Activated CD4-positive, alpha-beta memory T cell treated with anti-CD3 and anti-CD28 coated beads, Interleukin-2, amount 10 ng/mL, durations not matched to agents 7 days and 5 days (primary cell): ENCODE measurements at regions not wholly inside any gene's neighbourhood (a gene's known extent, or its start where the extent isn't known, plus 50 kb on each side); places are given as distances from the start of the nearest gene placed in this dataset.

Source experiments
- CTCF ChIA-PET: fragments of 350-600 bp; sonication (Branson Sonifier 250); formaldehyde crosslinking; loops from one replicate; lab custom pipeline; 2021; ENCODE audit warnings: antibody characterized with exemption, inconsistent platforms; lab: Charles Lee
- POLR2A ChIA-PET: fragments of 350-600 bp; sonication (Branson Sonifier 250); formaldehyde crosslinking; loops from one replicate; lab custom pipeline; 2021; ENCODE audit warnings: antibody characterized with exemption; lab: Charles Lee
- DNase-seq: peaks from one replicate; pipeline ENCODE4 v3.0.0-alpha.2; 2020
- H3K27ac Mint-ChIP-seq: one replicate; pipeline ENCODE4 v1.8.0; 2021; ENCODE audit warnings: mild to moderate bottlenecking, mixed read lengths
- H3K27me3 Mint-ChIP-seq: one replicate; pipeline ENCODE4 v1.8.0; 2021; ENCODE audit warnings: mixed read lengths
- H3K36me3 Mint-ChIP-seq: one replicate; pipeline ENCODE4 v1.8.0; 2021; ENCODE audit warnings: low read depth, mixed read lengths
- H3K4me1 Mint-ChIP-seq: one replicate; pipeline ENCODE4 v1.8.0; 2021; ENCODE audit warnings: mixed read lengths
- H3K4me3 Mint-ChIP-seq: one replicate; pipeline ENCODE4 v1.8.0; 2021; ENCODE audit warnings: mild to moderate bottlenecking, mixed read lengths
- H3K9me3 Mint-ChIP-seq: one replicate; pipeline ENCODE4 v1.8.0; 2021; ENCODE audit warnings: mixed read lengths

GRCh38 chr5:89437450-89438435 lies 554.8 kb upstream of the MEF2C start:
- Mint-ChIP-seq H3K9me3 (no peaks in the 10 kb centered on the region), H3K27me3 (no peaks in the 10 kb centered on the region), H3K27ac (no peak overlapping the region), H3K36me3 (no peaks in the 10 kb centered on the region), H3K4me1 (no peaks in the 10 kb centered on the region), H3K4me3 (no peak overlapping the region)
- no peak for DNase-seq
- ChIA-PET POLR2A (no interaction called here), CTCF (no interaction called here)

- no peak for DNase-seq
- POLR2A ChIA-PET: no interaction called here
- CTCF ChIA-PET: no interaction called here
- H3K4me1 Mint-ChIP-seq: no peaks in the 10 kb centered on the region
- no peaks in the 10 kb centered on the region for H3K36me3 Mint-ChIP-seq
- H3K27me3 Mint-ChIP-seq: no peaks in the 10 kb centered on the region
- no peak overlapping the region for H3K27ac Mint-ChIP-seq
- H3K9me3 Mint-ChIP-seq: no peaks in the 10 kb centered on the region
- no peak overlapping the region for H3K4me3 Mint-ChIP-seq
Observed at GRCh38 chr5:89436464-89436863, 553.5 kb upstream of the MEF2C start.

- H3K9me3 Mint-ChIP-seq: no peaks in the 10 kb centered on the region
- CTCF ChIA-PET: no interaction called here
- no peak for DNase-seq
- no peak overlapping the region for H3K27ac Mint-ChIP-seq
- no peaks in the 10 kb centered on the region for H3K27me3 Mint-ChIP-seq
- H3K36me3 Mint-ChIP-seq: no peaks in the 10 kb centered on the region
- H3K4me1 Mint-ChIP-seq: no peaks in the 10 kb centered on the region
- H3K4me3 Mint-ChIP-seq: no peak overlapping the region
- POLR2A ChIA-PET: no interaction called here
Observed at GRCh38 chr5:89435347-89435746, 552.4 kb upstream of the MEF2C start.

GRCh38 chr5:89428624-89429023 lies 545.6 kb upstream of the MEF2C start:
- POLR2A ChIA-PET: no interaction called here
- no peaks in the 10 kb centered on the region for H3K27me3 Mint-ChIP-seq
- no peak overlapping the region for H3K4me3 Mint-ChIP-seq
- H3K27ac Mint-ChIP-seq: no peak overlapping the region
- no peak for DNase-seq
- peaks cover under 1% of the 10 kb centered on the region for H3K9me3 Mint-ChIP-seq
- CTCF ChIA-PET: no interaction called here
- H3K36me3 Mint-ChIP-seq: no peaks in the 10 kb centered on the region
- no peaks in the 10 kb centered on the region for H3K4me1 Mint-ChIP-seq

- H3K4me3 Mint-ChIP-seq: no peak overlapping the region
- no peaks in the 10 kb centered on the region for H3K4me1 Mint-ChIP-seq
- no peaks in the 10 kb centered on the region for H3K27me3 Mint-ChIP-seq
- no peak overlapping the region for H3K27ac Mint-ChIP-seq
- ChIA-PET POLR2A (no interaction called here), CTCF (no interaction called here)
- no peak for DNase-seq
- H3K9me3 Mint-ChIP-seq: peaks cover 9% of the 10 kb centered on the region
- no peaks in the 10 kb centered on the region for H3K36me3 Mint-ChIP-seq
Observed at GRCh38 chr5:89425062-89425461, 542.1 kb upstream of the MEF2C start.

GRCh38 chr5:89421035-89421434 lies 538.1 kb upstream of the MEF2C start:
- Mint-ChIP-seq H3K4me3 (no peak overlapping the region), H3K9me3 (peaks cover 9% of the 10 kb centered on the region), H3K36me3 (no peaks in the 10 kb centered on the region), H3K4me1 (no peaks in the 10 kb centered on the region), H3K27me3 (no peaks in the 10 kb centered on the region), H3K27ac (no peak overlapping the region)
- ChIA-PET POLR2A (no interaction called here), CTCF (no interaction called here)
- no peak for DNase-seq

- no peak overlapping the region for H3K4me3 Mint-ChIP-seq
- CTCF ChIA-PET: no interaction called here
- peaks cover 7% of the 10 kb centered on the region for H3K9me3 Mint-ChIP-seq
- POLR2A ChIA-PET: no interaction called here
- H3K27me3 Mint-ChIP-seq: no peaks in the 10 kb centered on the region
- no peaks in the 10 kb centered on the region for H3K36me3 Mint-ChIP-seq
- no peak overlapping the region for H3K27ac Mint-ChIP-seq
- no peak for DNase-seq
- H3K4me1 Mint-ChIP-seq: no peaks in the 10 kb centered on the region
Observed at GRCh38 chr5:89418407-89419085, 535.6 kb upstream of the MEF2C start.

GRCh38 chr5:89417990-89418389 lies 535.0 kb upstream of the MEF2C start:
- Mint-ChIP-seq H3K4me1 (no peaks in the 10 kb centered on the region), H3K9me3 (peaks cover 7% of the 10 kb centered on the region), H3K27me3 (no peaks in the 10 kb centered on the region), H3K4me3 (no peak overlapping the region), H3K36me3 (no peaks in the 10 kb centered on the region), H3K27ac (no peak overlapping the region)
- ChIA-PET CTCF (no interaction called here), POLR2A (no interaction called here)
- DNase-seq: no peak

- no peaks in the 10 kb centered on the region for H3K36me3 Mint-ChIP-seq
- no peaks in the 10 kb centered on the region for H3K4me1 Mint-ChIP-seq
- CTCF ChIA-PET: no interaction called here
- no peak for DNase-seq
- no peaks in the 10 kb centered on the region for H3K27me3 Mint-ChIP-seq
- H3K9me3 Mint-ChIP-seq: peaks cover 4% of the 10 kb centered on the region
- H3K4me3 Mint-ChIP-seq: no peak overlapping the region
- POLR2A ChIA-PET: no interaction called here
- H3K27ac Mint-ChIP-seq: no peak overlapping the region
Observed at GRCh38 chr5:89417515-89417914, 534.5 kb upstream of the MEF2C start.

GRCh38 chr5:89411891-89412290 lies 528.9 kb upstream of the MEF2C start:
- no peak for DNase-seq
- Mint-ChIP-seq H3K36me3 (no peaks in the 10 kb centered on the region), H3K4me1 (no peaks in the 10 kb centered on the region), H3K9me3 (no peaks in the 10 kb centered on the region), H3K27me3 (no peaks in the 10 kb centered on the region), H3K27ac (no peak overlapping the region), H3K4me3 (no peak overlapping the region)
- ChIA-PET POLR2A (no interaction called here), CTCF (no interaction called here)

- H3K27ac Mint-ChIP-seq: no peak overlapping the region
- CTCF ChIA-PET: no interaction called here
- DNase-seq: no peak
- H3K36me3 Mint-ChIP-seq: no peaks in the 10 kb centered on the region
- no peak overlapping the region for H3K4me3 Mint-ChIP-seq
- no peaks in the 10 kb centered on the region for H3K27me3 Mint-ChIP-seq
- H3K9me3 Mint-ChIP-seq: no peaks in the 10 kb centered on the region
- H3K4me1 Mint-ChIP-seq: no peaks in the 10 kb centered on the region
- POLR2A ChIA-PET: no interaction called here
Observed at GRCh38 chr5:89407054-89407453, 524.1 kb upstream of the MEF2C start.

- Mint-ChIP-seq H3K9me3 (no peaks in the 10 kb centered on the region), H3K36me3 (no peaks in the 10 kb centered on the region), H3K4me3 (no peak overlapping the region), H3K27ac (no peak overlapping the region), H3K4me1 (no peaks in the 10 kb centered on the region), H3K27me3 (no peaks in the 10 kb centered on the region)
- no peak for DNase-seq
- POLR2A ChIA-PET: no interaction called here
- CTCF ChIA-PET: no interaction called here
Observed at GRCh38 chr5:89401659-89402058, 518.7 kb upstream of the MEF2C start.

- no peaks in the 10 kb centered on the region for H3K4me1 Mint-ChIP-seq
- no peaks in the 10 kb centered on the region for H3K36me3 Mint-ChIP-seq
- ChIA-PET POLR2A (no interaction called here), CTCF (no interaction called here)
- no peak overlapping the region for H3K4me3 Mint-ChIP-seq
- DNase-seq: no peak
- no peak overlapping the region for H3K27ac Mint-ChIP-seq
- H3K27me3 Mint-ChIP-seq: no peaks in the 10 kb centered on the region
- no peaks in the 10 kb centered on the region for H3K9me3 Mint-ChIP-seq
Observed at GRCh38 chr5:89401012-89401411, 518.0 kb upstream of the MEF2C start.

GRCh38 chr5:89399548-89399947 lies 516.6 kb upstream of the MEF2C start:
- ChIA-PET POLR2A (no interaction called here), CTCF (no interaction called here)
- Mint-ChIP-seq H3K36me3 (no peaks in the 10 kb centered on the region), H3K27me3 (no peaks in the 10 kb centered on the region), H3K4me1 (no peaks in the 10 kb centered on the region), H3K4me3 (no peak overlapping the region), H3K9me3 (no peaks in the 10 kb centered on the region), H3K27ac (no peak overlapping the region)
- no peak for DNase-seq
